ENCODE measurements at regions not wholly inside any gene's neighbourhood (a gene's known extent, or its start where the extent isn't known, plus 50 kb on each side); places are given as distances from the start of the nearest gene placed in this dataset.

DNA sequence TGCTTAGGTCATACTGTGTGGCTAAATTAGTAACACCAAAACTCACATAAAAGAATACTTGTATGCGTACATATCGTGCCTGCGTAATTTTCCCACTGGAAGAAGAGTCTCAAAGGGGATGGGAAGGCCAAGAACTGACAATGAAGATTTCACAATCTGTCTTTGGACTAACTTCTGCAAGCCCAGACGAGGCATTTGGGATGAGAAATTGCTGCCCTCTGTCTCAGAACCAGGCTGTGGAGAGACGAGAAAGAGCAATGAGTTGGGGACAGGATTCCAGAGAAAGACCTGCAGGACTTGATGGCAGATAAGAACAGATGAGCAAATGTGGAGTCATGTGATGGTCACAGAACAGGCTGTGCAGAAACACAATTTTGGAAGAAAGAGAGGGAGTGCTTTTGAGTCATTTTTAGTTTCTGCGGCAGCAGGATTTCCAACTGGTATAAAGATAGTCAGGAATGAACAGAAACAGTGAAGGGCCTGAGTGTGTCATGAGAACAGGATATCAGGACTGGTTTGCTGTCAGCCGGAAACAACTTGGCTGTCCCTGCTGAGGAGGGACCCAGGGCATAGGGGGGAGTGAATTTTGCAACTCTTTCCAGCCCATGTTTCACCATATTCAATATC is 82.7 kb upstream of the CTSC start:
- Mint-ChIP-seq H3K4me3 (ENCODE audit: low read depth, unreplicated experiment) (no peak overlapping the region), H3K4me1 (ENCODE audit: low read depth, unreplicated experiment) (peaks cover 58% of the 10 kb centered on the region), H3K27ac (ENCODE audit: unreplicated experiment) (peak overlapping the region; percentile 65), H3K9me3 (ENCODE audit: low read depth, unreplicated experiment) (no peaks in the 10 kb centered on the region), H3K27me3 (ENCODE audit: unreplicated experiment) (no peaks in the 10 kb centered on the region), H3K36me3 (ENCODE audit: insufficient read depth, unreplicated experiment) (no peaks in the 10 kb centered on the region)
- DNase-seq = no peak
- CTCF ChIA-PET = no interaction called here
- intact Hi-C loops (cut with micrococcal nuclease; ENCODE audit: unreplicated experiment) = no loop called here
- BruUV-seq (replicated peaks) = no TSS peak
- TF ChIP-seq, protein P1, sequence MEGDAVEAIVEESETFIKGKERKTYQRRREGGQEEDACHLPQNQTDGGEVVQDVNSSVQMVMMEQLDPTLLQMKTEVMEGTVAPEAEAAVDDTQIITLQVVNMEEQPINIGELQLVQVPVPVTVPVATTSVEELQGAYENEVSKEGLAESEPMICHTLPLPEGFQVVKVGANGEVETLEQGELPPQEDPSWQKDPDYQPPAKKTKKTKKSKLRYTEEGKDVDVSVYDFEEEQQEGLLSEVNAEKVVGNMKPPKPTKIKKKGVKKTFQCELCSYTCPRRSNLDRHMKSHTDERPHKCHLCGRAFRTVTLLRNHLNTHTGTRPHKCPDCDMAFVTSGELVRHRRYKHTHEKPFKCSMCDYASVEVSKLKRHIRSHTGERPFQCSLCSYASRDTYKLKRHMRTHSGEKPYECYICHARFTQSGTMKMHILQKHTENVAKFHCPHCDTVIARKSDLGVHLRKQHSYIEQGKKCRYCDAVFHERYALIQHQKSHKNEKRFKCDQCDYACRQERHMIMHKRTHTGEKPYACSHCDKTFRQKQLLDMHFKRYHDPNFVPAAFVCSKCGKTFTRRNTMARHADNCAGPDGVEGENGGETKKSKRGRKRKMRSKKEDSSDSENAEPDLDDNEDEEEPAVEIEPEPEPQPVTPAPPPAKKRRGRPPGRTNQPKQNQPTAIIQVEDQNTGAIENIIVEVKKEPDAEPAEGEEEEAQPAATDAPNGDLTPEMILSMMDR (IDR thresholded peaks at IDR 0.05; ENCODE audit: unreplicated experiment) = no peak

DNA sequence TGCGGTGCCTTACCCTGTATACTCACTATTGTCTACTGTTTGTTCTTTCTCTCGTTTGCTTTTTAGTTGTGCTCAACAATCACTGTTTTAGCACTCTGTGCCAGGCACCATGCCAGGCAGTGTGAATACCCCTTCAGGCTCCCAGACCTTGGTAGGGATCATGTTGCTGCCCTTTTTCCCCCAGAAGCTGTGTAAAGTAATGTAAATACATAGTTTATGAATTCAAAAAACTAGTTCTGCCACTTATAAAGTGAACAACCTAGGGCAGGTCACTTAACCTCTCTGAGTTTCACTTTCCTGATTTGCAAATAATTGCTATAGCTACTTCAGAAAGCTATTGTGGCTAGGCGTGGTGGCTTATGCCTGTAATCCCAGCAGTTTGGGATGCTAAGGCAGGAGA is 81.0 kb upstream of the CTSC start:
- CTCF ChIA-PET = no interaction called here
- BruUV-seq (replicated peaks) = no TSS peak
- Mint-ChIP-seq H3K27me3 (ENCODE audit: unreplicated experiment) (no peaks in the 10 kb centered on the region), H3K9me3 (ENCODE audit: low read depth, unreplicated experiment) (no peaks in the 10 kb centered on the region), H3K36me3 (ENCODE audit: insufficient read depth, unreplicated experiment) (no peaks in the 10 kb centered on the region), H3K4me1 (ENCODE audit: low read depth, unreplicated experiment) (peaks cover 71% of the 10 kb centered on the region), H3K4me3 (ENCODE audit: low read depth, unreplicated experiment) (no peak overlapping the region), H3K27ac (ENCODE audit: unreplicated experiment) (peak overlapping the region; percentile 28)
- TF ChIP-seq, protein P1 (IDR thresholded peaks at IDR 0.05; ENCODE audit: unreplicated experiment) = no peak
- DNase-seq = peak; percentile 32
- intact Hi-C loops (cut with micrococcal nuclease; ENCODE audit: unreplicated experiment) = loop anchor here (5.0 to 10.0 kb wide), 2 partner anchors 81 to 86 kb away; partner anchors contain the start of gene CTSC

DNA sequence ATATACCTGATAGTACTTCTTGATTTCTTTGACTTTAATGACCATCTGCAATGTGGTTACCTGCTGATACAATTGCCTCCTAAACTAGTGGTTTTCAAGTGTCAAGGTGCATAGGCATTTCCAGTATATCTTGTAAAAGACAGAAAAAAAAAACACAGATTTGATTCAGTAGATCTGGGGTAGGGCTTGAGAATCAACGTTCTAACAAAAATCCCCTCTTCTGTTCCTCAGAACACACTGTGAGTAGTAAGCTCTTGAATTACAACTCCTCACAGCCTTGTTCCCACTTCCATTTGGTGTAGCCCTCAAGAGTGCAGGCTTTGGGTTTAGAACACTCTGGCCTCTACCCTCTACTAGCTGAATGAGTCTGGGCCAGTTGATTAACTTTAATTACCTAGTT is 78.0 kb upstream of the CTSC start:
- TF ChIP-seq, protein P1 (IDR thresholded peaks at IDR 0.05; ENCODE audit: unreplicated experiment) = no peak
- CTCF ChIA-PET = interaction anchor here (0.7 kb wide), 1 partner anchor 39 kb away, joined by 3 read pairs; no protein-coding TSS in a partner anchor
- no peaks in the 10 kb centered on the region for H3K36me3 Mint-ChIP-seq (ENCODE audit: insufficient read depth, unreplicated experiment)
- no peak overlapping the region for H3K4me3 Mint-ChIP-seq (ENCODE audit: low read depth, unreplicated experiment)
- no peaks in the 10 kb centered on the region for H3K27me3 Mint-ChIP-seq (ENCODE audit: unreplicated experiment)
- peaks cover 52% of the 10 kb centered on the region for H3K4me1 Mint-ChIP-seq (ENCODE audit: low read depth, unreplicated experiment)
- BruUV-seq (replicated peaks) = no TSS peak
- DNase-seq = no peak
- intact Hi-C loops (cut with micrococcal nuclease; ENCODE audit: unreplicated experiment) = loop anchor here (5.0 to 10.0 kb wide), 2 partner anchors 78 to 89 kb away; partner anchors contain the start of gene CTSC
- H3K9me3 Mint-ChIP-seq (ENCODE audit: low read depth, unreplicated experiment) = no peaks in the 10 kb centered on the region
- H3K27ac Mint-ChIP-seq (ENCODE audit: unreplicated experiment) = no peak overlapping the region

DNA sequence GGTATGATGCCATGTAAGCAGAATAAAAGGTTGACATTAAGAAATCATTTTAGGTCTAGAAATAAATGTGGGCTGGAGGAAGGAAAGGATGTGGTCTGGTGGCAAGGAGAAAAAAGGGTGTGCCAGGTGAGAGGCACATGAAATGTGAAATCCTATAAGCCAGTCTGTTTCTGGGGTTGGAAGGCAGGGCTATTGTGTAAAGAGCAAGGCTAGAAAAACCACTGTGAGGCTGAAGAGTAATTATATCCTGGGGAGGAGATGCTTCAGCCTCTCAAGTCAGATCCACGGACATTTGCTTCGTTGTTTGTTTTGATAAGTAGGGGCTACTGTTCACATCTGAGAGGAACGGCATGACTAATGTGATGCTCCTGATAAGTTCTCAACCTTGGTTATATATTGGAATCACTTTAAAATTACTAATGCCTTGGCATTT is 77.5 kb upstream of the CTSC start:
- Mint-ChIP-seq H3K9me3 (ENCODE audit: low read depth, unreplicated experiment) (no peaks in the 10 kb centered on the region), H3K4me3 (ENCODE audit: low read depth, unreplicated experiment) (no peak overlapping the region), H3K27ac (ENCODE audit: unreplicated experiment) (no peak overlapping the region), H3K4me1 (ENCODE audit: low read depth, unreplicated experiment) (peaks cover 47% of the 10 kb centered on the region), H3K27me3 (ENCODE audit: unreplicated experiment) (no peaks in the 10 kb centered on the region), H3K36me3 (ENCODE audit: insufficient read depth, unreplicated experiment) (no peaks in the 10 kb centered on the region)
- TF ChIP-seq, protein P1 (IDR thresholded peaks at IDR 0.05; ENCODE audit: unreplicated experiment) = no peak
- intact Hi-C loops (cut with micrococcal nuclease; ENCODE audit: unreplicated experiment) = loop anchor here (5.0 to 10.0 kb wide), 2 partner anchors 78 to 90 kb away; partner anchors contain the start of gene CTSC
- no peak for DNase-seq
- CTCF ChIA-PET = no interaction called here
- BruUV-seq (replicated peaks) = no TSS peak
